NCI-H748 (cell line): ENCODE measurements at regions not wholly inside any gene's neighbourhood (a gene's known extent, or its start where the extent isn't known, plus 50 kb on each side); places are given as distances from the start of the nearest gene placed in this dataset.
"Not testable (repeated sequence)": the region's sequence is repeated elsewhere in the genome, so short reads cannot be mapped to it uniquely, and the experiment has no call there.

Experiments used
- DNase-seq: peaks from one replicate; lab custom pipeline; 2025; ENCODE audit not compliant: unreplicated experiment; lab: John Stamatoyannopoulos, UW

- no peak for DNase-seq
Measured at GRCh38 chr5:106637275-106637674, 1033.5 kb downstream of the EFNA5 start.

GRCh38 chr5:106634375-106634774 is 1036.4 kb downstream of the EFNA5 start:
- no peak for DNase-seq

GRCh38 chr5:106633825-106634224 is 1036.9 kb downstream of the EFNA5 start:
- DNase-seq, result no peak

- DNase-seq, result not testable (repeated sequence)
Measured at GRCh38 chr5:106628456-106628855, 1042.3 kb downstream of the EFNA5 start.

- no peak for DNase-seq
Measured at GRCh38 chr5:106610041-106610440, 1060.7 kb downstream of the EFNA5 start.

- DNase-seq, result peak; percentile 16
Measured at GRCh38 chr5:106601620-106602019, 1069.1 kb downstream of the EFNA5 start.

- DNase-seq, result no peak
Measured at GRCh38 chr5:106600803-106601202, 1069.9 kb downstream of the EFNA5 start.

- no peak for DNase-seq
Measured at GRCh38 chr5:106595864-106596263, 1074.9 kb downstream of the EFNA5 start.

GRCh38 chr5:106584268-106584667 is 1086.5 kb downstream of the EFNA5 start:
- DNase-seq, result no peak

- no peak for DNase-seq
Measured at GRCh38 chr5:106578736-106579135, 1092.0 kb downstream of the EFNA5 start.

- DNase-seq, result no peak
Measured at GRCh38 chr5:106574820-106575219, 1095.9 kb downstream of the EFNA5 start.

- no peak for DNase-seq
Measured at GRCh38 chr5:106566031-106566430, 1104.7 kb downstream of the EFNA5 start.

GRCh38 chr5:106545325-106545724 is 1125.4 kb downstream of the EFNA5 start:
- no peak for DNase-seq

GRCh38 chr5:106543330-106543729 is 1127.4 kb downstream of the EFNA5 start:
- no peak for DNase-seq

GRCh38 chr5:106530150-106530549 is 1140.6 kb downstream of the EFNA5 start:
- DNase-seq, result no peak

- DNase-seq, result no peak
Measured at GRCh38 chr5:106525438-106525837, 1145.3 kb downstream of the EFNA5 start.

- no peak for DNase-seq
Measured at GRCh38 chr5:106523852-106524251, 1146.9 kb downstream of the EFNA5 start.

- no peak for DNase-seq
Measured at GRCh38 chr5:106522296-106522695, 1148.4 kb downstream of the EFNA5 start.

GRCh38 chr5:106521701-106522100 is 1149.0 kb downstream of the EFNA5 start:
- no peak for DNase-seq

- no peak for DNase-seq
Measured at GRCh38 chr5:106510321-106510720, 1160.4 kb downstream of the EFNA5 start.

GRCh38 chr5:106508894-106509293 is 1161.8 kb downstream of the EFNA5 start:
- DNase-seq, result no peak

- no peak for DNase-seq
Measured at GRCh38 chr5:106493910-106494309, 1176.8 kb downstream of the EFNA5 start.

GRCh38 chr5:106489004-106489403 is 1181.7 kb downstream of the EFNA5 start:
- no peak for DNase-seq

GRCh38 chr5:106488407-106488806 is 1182.3 kb downstream of the EFNA5 start:
- DNase-seq, result no peak
